ENCODE measurements at regions not wholly inside any gene's neighbourhood (a gene's known extent, or its start where the extent isn't known, plus 50 kb on each side); places are given as distances from the start of the nearest gene placed in this dataset.
"Not testable (repeated sequence)": the region's sequence is repeated elsewhere in the genome, so short reads cannot be mapped to it uniquely, and the experiment has no call there.

- Histone ChIP-seq H3K4me3 (ENCODE audit: low read length) (no peak overlapping the region), H3K9me3 (replicated peaks; ENCODE audit: control insufficient read depth, low read depth, low read length) (peaks cover 6% of the 10 kb centered on the region), H3K36me3 (ENCODE audit: control insufficient read depth, insufficient read depth, low read length) (no peaks in the 10 kb centered on the region), H3K27me3 (ENCODE audit: control insufficient read depth, insufficient read depth, low read length) (no peaks in the 10 kb centered on the region), H3K4me1 (ENCODE audit: control insufficient read depth, insufficient read depth, low read length) (peaks cover 5% of the 10 kb centered on the region), H3K27ac (ENCODE audit: low read length) (no peak overlapping the region)
- no peak for DNase-seq
- 91% methylated on average over 4 of the region's 12 CpGs for WGBS (ENCODE audit: insufficient coverage)
Measured at GRCh38 chr4:184281231-184282139, 63.8 kb upstream of the ENPP6 start.

GRCh38 chr4:184280591-184281071 is 63.0 kb upstream of the ENPP6 start:
- Histone ChIP-seq H3K27me3 (ENCODE audit: control insufficient read depth, insufficient read depth, low read length) (no peaks in the 10 kb centered on the region), H3K27ac (ENCODE audit: low read length) (no peak overlapping the region), H3K4me3 (ENCODE audit: low read length) (no peak overlapping the region), H3K36me3 (ENCODE audit: control insufficient read depth, insufficient read depth, low read length) (no peaks in the 10 kb centered on the region), H3K9me3 (replicated peaks; ENCODE audit: control insufficient read depth, low read depth, low read length) (peaks cover 6% of the 10 kb centered on the region), H3K4me1 (ENCODE audit: control insufficient read depth, insufficient read depth, low read length) (peaks cover 7% of the 10 kb centered on the region)
- no peak for DNase-seq
- WGBS (ENCODE audit: insufficient coverage): 94% methylated on average over 2 of the region's 2 CpGs

- Histone ChIP-seq H3K27me3 (ENCODE audit: control insufficient read depth, insufficient read depth, low read length) (no peaks in the 10 kb centered on the region), H3K36me3 (ENCODE audit: control insufficient read depth, insufficient read depth, low read length) (no peaks in the 10 kb centered on the region), H3K27ac (ENCODE audit: low read length) (no peak overlapping the region), H3K9me3 (replicated peaks; ENCODE audit: control insufficient read depth, low read depth, low read length) (peaks cover 6% of the 10 kb centered on the region), H3K4me1 (ENCODE audit: control insufficient read depth, insufficient read depth, low read length) (peaks cover 8% of the 10 kb centered on the region), H3K4me3 (ENCODE audit: low read length) (no peak overlapping the region)
- no CpG with 5 or more reads among the region's 4 CpGs for WGBS (ENCODE audit: insufficient coverage)
- no peak for DNase-seq
Measured at GRCh38 chr4:184280137-184280536, 62.5 kb upstream of the ENPP6 start.

GRCh38 chr4:184279496-184280061 is 61.9 kb upstream of the ENPP6 start:
- no peak for DNase-seq
- WGBS (ENCODE audit: insufficient coverage): 71% methylated on average over 3 of the region's 7 CpGs
- peaks cover 6% of the 10 kb centered on the region for H3K9me3 ChIP-seq (replicated peaks; ENCODE audit: control insufficient read depth, low read depth, low read length)
- H3K4me1 ChIP-seq (ENCODE audit: control insufficient read depth, insufficient read depth, low read length): peaks cover 13% of the 10 kb centered on the region
- no peaks in the 10 kb centered on the region for H3K27me3 ChIP-seq (ENCODE audit: control insufficient read depth, insufficient read depth, low read length)
- no peak overlapping the region for H3K4me3 ChIP-seq (ENCODE audit: low read length)
- no peak overlapping the region for H3K27ac ChIP-seq (ENCODE audit: low read length)
- no peaks in the 10 kb centered on the region for H3K36me3 ChIP-seq (ENCODE audit: control insufficient read depth, insufficient read depth, low read length)

GRCh38 chr4:184277769-184278168 is 60.1 kb upstream of the ENPP6 start:
- H3K4me3 ChIP-seq (ENCODE audit: low read length); H3K36me3 ChIP-seq (ENCODE audit: control insufficient read depth, insufficient read depth, low read length); DNase-seq; H3K27me3 ChIP-seq (ENCODE audit: control insufficient read depth, insufficient read depth, low read length); H3K9me3 ChIP-seq (replicated peaks; ENCODE audit: control insufficient read depth, low read depth, low read length); H3K27ac ChIP-seq (ENCODE audit: low read length): not testable (repeated sequence)
- H3K4me1 ChIP-seq (ENCODE audit: control insufficient read depth, insufficient read depth, low read length): peaks cover 16% of the 10 kb centered on the region

GRCh38 chr4:184277010-184277409 is 59.3 kb upstream of the ENPP6 start:
- not testable (repeated sequence) for DNase-seq; H3K27me3 ChIP-seq (ENCODE audit: control insufficient read depth, insufficient read depth, low read length)

GRCh38 chr4:184276346-184276745 is 58.7 kb upstream of the ENPP6 start:
- H3K4me1 ChIP-seq (ENCODE audit: control insufficient read depth, insufficient read depth, low read length): peaks cover 15% of the 10 kb centered on the region
- H3K9me3 ChIP-seq (replicated peaks; ENCODE audit: control insufficient read depth, low read depth, low read length); H3K27me3 ChIP-seq (ENCODE audit: control insufficient read depth, insufficient read depth, low read length); H3K4me3 ChIP-seq (ENCODE audit: low read length); H3K27ac ChIP-seq (ENCODE audit: low read length); H3K36me3 ChIP-seq (ENCODE audit: control insufficient read depth, insufficient read depth, low read length); DNase-seq: not testable (repeated sequence)
- WGBS (ENCODE audit: insufficient coverage): 92% methylated on average over 4 of the region's 4 CpGs

More at GRCh38 chr4:184277010-184277409, 59.3 kb upstream of the ENPP6 start:
- H3K4me1 ChIP-seq (ENCODE audit: control insufficient read depth, insufficient read depth, low read length): peaks cover 15% of the 10 kb centered on the region
- H3K4me3 ChIP-seq (ENCODE audit: low read length); H3K9me3 ChIP-seq (replicated peaks; ENCODE audit: control insufficient read depth, low read depth, low read length); H3K27ac ChIP-seq (ENCODE audit: low read length); H3K36me3 ChIP-seq (ENCODE audit: control insufficient read depth, insufficient read depth, low read length): not testable (repeated sequence)
- WGBS (ENCODE audit: insufficient coverage): 73% methylated on average over 3 of the region's 3 CpGs

GRCh38 chr4:184275766-184276165 is 58.1 kb upstream of the ENPP6 start:
- Histone ChIP-seq H3K4me3 (ENCODE audit: low read length) (no peak overlapping the region), H3K9me3 (replicated peaks; ENCODE audit: control insufficient read depth, low read depth, low read length) (peaks cover 6% of the 10 kb centered on the region), H3K27ac (ENCODE audit: low read length) (no peak overlapping the region), H3K36me3 (ENCODE audit: control insufficient read depth, insufficient read depth, low read length) (no peaks in the 10 kb centered on the region), H3K27me3 (ENCODE audit: control insufficient read depth, insufficient read depth, low read length) (no peaks in the 10 kb centered on the region), H3K4me1 (ENCODE audit: control insufficient read depth, insufficient read depth, low read length) (peaks cover 15% of the 10 kb centered on the region)
- no CpG with 5 or more reads among the region's 2 CpGs for WGBS (ENCODE audit: insufficient coverage)
- DNase-seq: no peak

GRCh38 chr4:184274286-184274951 is 56.7 kb upstream of the ENPP6 start:
- H3K4me3 ChIP-seq (ENCODE audit: low read length): no peak overlapping the region
- peaks cover 6% of the 10 kb centered on the region for H3K9me3 ChIP-seq (replicated peaks; ENCODE audit: control insufficient read depth, low read depth, low read length)
- no peaks in the 10 kb centered on the region for H3K36me3 ChIP-seq (ENCODE audit: control insufficient read depth, insufficient read depth, low read length)
- H3K4me1 ChIP-seq (ENCODE audit: control insufficient read depth, insufficient read depth, low read length): peaks cover 15% of the 10 kb centered on the region
- DNase-seq: no peak
- WGBS (ENCODE audit: insufficient coverage): 30% methylated on average over 3 of the region's 6 CpGs
- H3K27me3 ChIP-seq (ENCODE audit: control insufficient read depth, insufficient read depth, low read length): no peaks in the 10 kb centered on the region
- no peak overlapping the region for H3K27ac ChIP-seq (ENCODE audit: low read length)
